Thyroid gland (tissue), 4 donors: ENCODE measurements at regions not wholly inside any gene's neighbourhood (a gene's known extent, or its start where the extent isn't known, plus 50 kb on each side); places are given as distances from the start of the nearest gene placed in this dataset.

Experiments
- DNase-seq, 2 donors: peaks; one replicate each; pipeline ENCODE4 v3.0.0-alpha.2; 2019
- H3K27ac ChIP-seq, 3 donors: fragments of 200-600 bp; sonication (generic); 1 replicate in 2 of 3; 2 replicates in 1 of 3; pipeline ENCODE4 v1.5.1; 2016 to 2019; ENCODE audit warnings: mild to moderate bottlenecking in 1 of 3, moderate library complexity in 1 of 3
- H3K27me3 ChIP-seq: fragments of 200-600 bp; sonication (generic); one replicate; pipeline ENCODE4 v1.5.1; 2019
- H3K36me3 ChIP-seq, 2 donors: fragments of 200-600 bp; sonication (generic); one replicate each; pipeline ENCODE4 v1.5.1; 2016 to 2019
- H3K4me1 ChIP-seq, 2 donors: fragments of 200-600 bp; sonication (generic); one replicate each; pipeline ENCODE4 v1.5.1; 2017 to 2019
- H3K4me3 ChIP-seq, 3 donors: fragments of 200-600 bp; sonication (generic); replicated peaks in 1 of 3; 1 replicate in 2 of 3; 2 replicates in 1 of 3; pipeline ENCODE4 v1.5.1; 2016; ENCODE audit warnings: mild to moderate bottlenecking in 1 of 3
- H3K9me3 ChIP-seq: fragments of 200-600 bp; sonication (generic); one replicate; pipeline ENCODE4 v1.5.1; 2017
- POLR2A ChIP-seq, 2 donors: fragments of 450-650 bp; IDR thresholded peaks; one replicate each; pipeline ENCODE4 v1.6.1; 2017; ENCODE audit warnings: antibody characterized with exemption in 2 of 2, mild to moderate bottlenecking in 2 of 2, moderate library complexity in 1 of 2
- WGBS, 2 donors: methylation state at CpG; one replicate each; pipeline ENCODE4 v1.1.5; 2017; 5-methylcytosine and 5-hydroxymethylcytosine counted together
- intact Hi-C: fragments of 100-400 bp; cut with DNase I; formaldehyde crosslinking; loops from one replicate; pipeline ENCODE4 v1.15.1; 2023
- TF ChIP-seq, protein P1 (sequence below), 6 experiments: fragments of 200-600 bp in 3 of 6; fragments of 450-650 bp in 3 of 6; sonication (generic) in 3 of 6; IDR thresholded peaks; one replicate each; pipeline ENCODE4 v1.5.1; 2016 to 2019; ENCODE audit warnings: antibody characterized with exemption in 6 of 6, mild to moderate bottlenecking in 2 of 6, inconsistent platforms in 1 of 6, moderate library complexity in 1 of 6

DNA sequence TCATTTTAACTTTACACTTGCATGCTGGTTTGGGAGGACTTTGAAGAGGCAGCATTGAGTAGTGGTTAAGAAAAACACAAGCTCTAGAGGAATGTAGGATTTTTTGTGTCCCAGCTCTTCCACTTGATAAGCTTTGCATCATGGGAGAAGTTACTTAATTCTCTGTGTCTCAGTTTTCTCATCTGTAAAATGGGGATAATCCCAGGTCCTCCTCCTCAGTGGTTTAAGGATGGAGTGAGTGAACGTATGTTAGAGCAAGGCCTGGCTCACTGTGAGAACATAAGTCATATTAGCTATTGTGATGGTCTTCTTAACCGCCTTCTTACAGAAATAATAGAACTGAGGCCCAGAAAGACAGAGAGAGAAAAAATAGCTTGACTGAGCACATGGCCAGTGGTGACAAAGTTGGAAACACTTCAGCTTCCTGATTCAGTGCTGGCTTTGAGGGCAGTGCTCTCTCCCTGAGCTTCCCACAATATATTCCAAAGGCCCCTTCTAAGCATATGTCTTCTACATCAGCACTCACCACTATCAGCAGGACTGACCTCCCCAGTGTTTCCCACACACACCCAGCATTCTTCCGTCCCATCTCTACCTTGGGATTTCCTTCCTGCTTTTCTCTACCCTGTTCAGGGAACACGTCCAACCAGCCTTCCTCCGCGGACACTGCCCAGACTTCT is 214.9 kb upstream of the TNP1 start:
- intact Hi-C loops: no loop called here
- TF ChIP-seq, protein P1, sequence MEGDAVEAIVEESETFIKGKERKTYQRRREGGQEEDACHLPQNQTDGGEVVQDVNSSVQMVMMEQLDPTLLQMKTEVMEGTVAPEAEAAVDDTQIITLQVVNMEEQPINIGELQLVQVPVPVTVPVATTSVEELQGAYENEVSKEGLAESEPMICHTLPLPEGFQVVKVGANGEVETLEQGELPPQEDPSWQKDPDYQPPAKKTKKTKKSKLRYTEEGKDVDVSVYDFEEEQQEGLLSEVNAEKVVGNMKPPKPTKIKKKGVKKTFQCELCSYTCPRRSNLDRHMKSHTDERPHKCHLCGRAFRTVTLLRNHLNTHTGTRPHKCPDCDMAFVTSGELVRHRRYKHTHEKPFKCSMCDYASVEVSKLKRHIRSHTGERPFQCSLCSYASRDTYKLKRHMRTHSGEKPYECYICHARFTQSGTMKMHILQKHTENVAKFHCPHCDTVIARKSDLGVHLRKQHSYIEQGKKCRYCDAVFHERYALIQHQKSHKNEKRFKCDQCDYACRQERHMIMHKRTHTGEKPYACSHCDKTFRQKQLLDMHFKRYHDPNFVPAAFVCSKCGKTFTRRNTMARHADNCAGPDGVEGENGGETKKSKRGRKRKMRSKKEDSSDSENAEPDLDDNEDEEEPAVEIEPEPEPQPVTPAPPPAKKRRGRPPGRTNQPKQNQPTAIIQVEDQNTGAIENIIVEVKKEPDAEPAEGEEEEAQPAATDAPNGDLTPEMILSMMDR (IDR thresholded peaks at IDR 0.05): no peak
- TF ChIP-seq POLR2A (IDR thresholded peaks at IDR 0.05): no peak
- 89 to 91% methylated on average over 6 of the region's 6 CpGs for WGBS, 2 donors
- Histone ChIP-seq H3K27ac (no peak overlapping the region), H3K9me3 (no peaks in the 10 kb centered on the region), H3K27me3 (no peaks in the 10 kb centered on the region), H3K36me3 (no peaks in the 10 kb centered on the region), H3K4me1 (peaks cover 9 to 16% of the 10 kb centered on the region in 2 donors), H3K4me3 (no peak overlapping the region)
- DNase-seq: no peak

DNA sequence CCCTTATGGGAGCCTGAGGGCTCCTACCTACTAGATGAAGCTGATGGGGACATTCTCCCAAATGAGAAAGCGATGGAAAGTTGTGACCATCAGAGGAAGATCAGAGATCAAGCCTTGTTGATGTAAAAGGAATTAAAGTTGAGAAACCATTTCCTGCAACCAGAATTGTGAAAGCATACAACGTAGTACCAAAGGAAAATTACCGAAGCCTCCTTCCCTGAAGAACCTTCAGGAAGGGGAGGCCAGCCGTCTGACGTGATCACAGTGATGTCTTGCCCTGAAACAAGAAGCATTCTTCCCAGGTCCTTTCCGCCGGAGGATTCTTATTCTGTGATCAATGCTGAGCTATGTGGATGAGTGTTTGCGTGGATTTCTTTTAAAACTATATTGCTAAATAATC is 211.6 kb upstream of the TNP1 start:
- Histone ChIP-seq H3K36me3 (no peaks in the 10 kb centered on the region), H3K9me3 (no peaks in the 10 kb centered on the region), H3K27ac (no peak overlapping the region), H3K4me3 (no peak overlapping the region), H3K27me3 (no peaks in the 10 kb centered on the region), H3K4me1 (no peaks in the 10 kb centered on the region)
- DNase-seq: no peak
- no peak for TF ChIP-seq POLR2A (IDR thresholded peaks at IDR 0.05)
- TF ChIP-seq, protein P1 (IDR thresholded peaks at IDR 0.05): no peak
- intact Hi-C loops: no loop called here
- 91 to 94% methylated on average over 8 of the region's 8 CpGs for WGBS, 2 donors

DNA sequence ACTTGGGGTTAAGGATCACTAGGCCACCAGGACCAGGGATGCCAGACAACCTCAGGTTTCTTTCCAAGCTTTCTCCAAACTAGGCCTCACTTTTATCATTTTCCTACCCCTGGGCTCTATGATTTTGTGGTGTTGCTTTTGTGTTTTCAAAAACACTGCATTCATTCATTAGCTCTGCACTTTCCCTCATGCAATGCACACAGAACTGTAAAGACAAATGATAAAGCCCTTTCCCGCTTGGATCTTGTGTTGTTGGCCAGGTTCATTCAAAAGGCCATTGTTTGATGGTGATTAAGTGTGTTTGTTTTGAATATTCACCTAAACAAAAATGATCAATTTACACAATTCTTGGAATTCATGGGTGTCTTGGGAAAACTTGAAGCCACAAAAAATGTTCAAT is 210.7 kb upstream of the TNP1 start:
- H3K9me3 ChIP-seq: no peaks in the 10 kb centered on the region

DNA sequence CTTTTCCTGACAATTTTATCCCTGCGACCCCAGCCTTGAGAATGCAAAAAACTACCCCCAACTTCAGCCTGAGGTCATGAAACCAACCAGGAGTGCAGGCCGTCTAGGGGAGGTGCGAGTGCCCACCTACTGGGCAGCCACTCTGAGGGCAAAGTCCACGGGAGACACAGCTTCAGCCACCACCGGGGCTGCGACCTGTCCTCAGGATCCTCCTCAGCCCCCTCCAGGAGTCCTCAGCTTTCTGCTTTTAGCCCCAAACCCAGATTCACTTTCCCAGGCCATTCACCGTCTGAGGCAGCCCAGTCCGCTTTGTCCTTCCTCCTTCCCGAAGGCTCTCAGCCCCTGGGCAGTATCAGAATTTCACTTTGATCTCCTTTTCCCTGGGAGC is 210.2 kb upstream of the TNP1 start:
- 90 to 98% methylated on average over 9 of the region's 9 CpGs for WGBS, 2 donors
- no peaks in the 10 kb centered on the region for H3K27me3 ChIP-seq
- TF ChIP-seq, protein P1 (IDR thresholded peaks at IDR 0.05): no peak
- no peak for TF ChIP-seq POLR2A (IDR thresholded peaks at IDR 0.05)
- no peaks in the 10 kb centered on the region for H3K4me1 ChIP-seq
- H3K27ac ChIP-seq: no peak overlapping the region
- H3K36me3 ChIP-seq: no peaks in the 10 kb centered on the region
- intact Hi-C loops: no loop called here
- no peak for DNase-seq
- no peaks in the 10 kb centered on the region for H3K9me3 ChIP-seq
- no peak overlapping the region for H3K4me3 ChIP-seq

More for the DNA sequence above, 210.7 kb upstream of the TNP1 start:
- H3K27ac ChIP-seq: no peak overlapping the region
- no peaks in the 10 kb centered on the region for H3K4me1 ChIP-seq
- no peaks in the 10 kb centered on the region for H3K27me3 ChIP-seq
- intact Hi-C loops: no loop called here
- no peak overlapping the region for H3K4me3 ChIP-seq
- no peaks in the 10 kb centered on the region for H3K36me3 ChIP-seq
- no peak for DNase-seq
- WGBS, 2 donors: 97% methylated on average over 1 of the region's 1 CpG
- TF ChIP-seq, protein P1 (IDR thresholded peaks at IDR 0.05): no peak
- no peak for TF ChIP-seq POLR2A (IDR thresholded peaks at IDR 0.05)

DNA sequence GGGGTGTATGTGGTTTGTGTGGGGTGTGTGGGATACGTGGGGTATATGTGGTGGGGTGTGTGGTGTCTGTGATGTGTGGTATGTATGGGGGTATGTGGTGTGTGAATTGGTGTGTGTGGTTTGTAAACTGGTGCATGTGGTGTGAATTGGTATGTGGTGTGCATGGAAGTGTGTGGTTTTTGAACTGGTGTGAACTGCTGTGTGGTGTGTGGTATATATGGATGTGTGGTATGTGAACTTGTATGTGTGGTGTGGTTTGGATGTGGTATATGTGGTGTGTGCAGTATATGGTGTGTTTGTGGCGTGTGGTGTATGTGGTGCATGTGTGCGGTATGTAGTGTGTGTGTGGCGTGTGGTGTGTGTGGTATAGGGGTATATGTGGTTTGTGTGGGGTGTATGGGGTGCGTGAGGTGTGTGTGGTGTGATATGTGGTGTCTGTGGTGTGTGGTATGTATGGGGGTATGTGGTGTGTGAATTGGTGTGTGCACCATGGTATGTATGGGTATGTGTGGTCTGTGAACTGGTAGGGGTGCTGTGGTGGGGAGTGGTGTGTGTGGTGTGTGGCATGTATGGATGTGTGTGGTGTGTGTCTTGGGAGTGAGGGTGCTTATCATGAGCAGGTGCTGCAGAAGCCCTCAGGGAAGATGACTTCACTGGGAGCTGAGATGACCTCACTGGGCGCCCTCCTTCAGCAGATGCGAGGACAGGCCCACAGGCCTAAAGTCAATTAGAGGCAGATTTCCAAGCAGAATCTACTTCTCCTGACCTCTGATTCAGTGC is 209.6 kb upstream of the TNP1 start:
- H3K27ac ChIP-seq: no peak overlapping the region
- no peaks in the 10 kb centered on the region for H3K4me1 ChIP-seq
- no peak for TF ChIP-seq POLR2A (IDR thresholded peaks at IDR 0.05)
- TF ChIP-seq, protein P1 (IDR thresholded peaks at IDR 0.05): no peak
- intact Hi-C loops: no loop called here
- H3K27me3 ChIP-seq: no peaks in the 10 kb centered on the region
- no peak overlapping the region for H3K4me3 ChIP-seq
- H3K36me3 ChIP-seq: no peaks in the 10 kb centered on the region
- 97 to 98% methylated on average over 5 to 6 of the region's 7 CpGs for WGBS, 2 donors
- H3K9me3 ChIP-seq: no peaks in the 10 kb centered on the region
- no peak for DNase-seq
